HTR-8/SVneo (cell line): ENCODE measurements at regions not wholly inside any gene's neighbourhood (a gene's known extent, or its start where the extent isn't known, plus 50 kb on each side); places are given as distances from the start of the nearest gene placed in this dataset.
A peak's percentile ranks its signal among the peaks of the same experiment; 100 is the strongest.
"Not testable (repeated sequence)": the region's sequence is repeated elsewhere in the genome, so short reads cannot be mapped to it uniquely, and the experiment has no call there.

ENCODE experiments used
- DNase-seq: peaks from one replicate; pipeline ENCODE4 v3.0.0; 2011; ENCODE audit warnings: low spot score, mixed read lengths; ENCODE audit not compliant: insufficient read length
- FAIRE-seq: peaks from 2 replicates; lab custom pipeline; 2011; peaks lifted over from hg19 to GRCh38; lab: Jason Lieb, UNC

DNA sequence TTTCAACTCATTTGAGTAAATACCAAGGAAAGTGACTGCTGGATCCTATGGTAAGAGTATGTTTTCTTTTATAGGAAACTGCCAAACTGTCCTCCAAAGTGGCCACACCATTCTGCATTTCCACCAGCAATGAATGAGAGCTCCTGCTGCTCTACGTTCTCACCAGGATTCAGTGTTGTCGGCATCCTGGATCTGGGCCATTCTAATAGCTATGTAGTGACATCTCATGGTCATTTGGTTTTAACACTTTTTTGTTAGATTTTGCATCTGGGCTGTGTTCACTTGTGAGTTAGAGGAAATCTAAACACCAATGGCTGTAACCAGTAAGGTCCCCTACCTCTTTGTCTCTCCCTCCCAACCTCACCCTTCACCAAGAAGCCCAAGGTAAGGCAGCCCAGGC lies 115.9 kb downstream of the ATPSCKMT start:
- FAIRE-seq (no peak), DNase-seq (no peak)

DNA sequence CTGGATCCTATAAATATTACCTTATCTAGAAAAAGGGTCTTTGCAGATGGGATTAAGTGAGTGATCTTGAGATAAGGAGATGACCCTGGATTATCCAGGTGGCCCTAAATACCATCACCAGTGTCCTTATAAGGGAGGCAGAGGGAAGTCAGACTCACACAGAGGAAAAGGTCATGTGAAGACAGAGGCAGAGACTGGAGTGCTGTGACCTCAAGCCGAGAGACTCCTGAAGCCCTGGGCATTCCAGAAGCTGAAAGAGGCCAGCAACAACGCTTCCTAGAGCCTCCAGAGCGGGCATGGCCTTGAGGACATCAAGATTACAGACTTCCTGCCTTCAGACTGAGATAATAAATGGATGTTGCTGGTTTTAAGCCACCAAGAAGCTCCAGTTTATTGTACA lies 118.8 kb downstream of the ATPSCKMT start:
- FAIRE-seq: no peak
- DNase-seq: no peak

DNA sequence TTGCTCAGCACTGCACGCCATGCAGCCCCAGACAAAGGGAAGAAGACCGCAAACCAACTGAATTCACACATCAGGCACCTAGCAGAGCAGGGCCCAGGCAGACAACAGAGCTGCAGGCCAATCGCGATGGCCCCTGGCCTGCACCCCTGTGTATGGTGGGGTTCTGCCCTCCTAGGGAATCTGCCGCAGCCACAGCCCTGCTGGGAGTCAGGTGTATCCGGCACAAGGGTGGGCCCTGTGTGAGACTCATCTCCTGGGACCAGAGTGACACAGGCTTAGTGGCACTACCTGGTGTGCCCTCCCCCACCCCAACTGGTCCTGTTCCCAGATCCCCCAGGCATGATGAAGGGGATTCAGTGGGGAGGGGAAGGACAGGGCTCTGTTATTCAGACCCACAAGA lies 122.8 kb downstream of the ATPSCKMT start:
- no peak for FAIRE-seq
- no peak for DNase-seq

DNA sequence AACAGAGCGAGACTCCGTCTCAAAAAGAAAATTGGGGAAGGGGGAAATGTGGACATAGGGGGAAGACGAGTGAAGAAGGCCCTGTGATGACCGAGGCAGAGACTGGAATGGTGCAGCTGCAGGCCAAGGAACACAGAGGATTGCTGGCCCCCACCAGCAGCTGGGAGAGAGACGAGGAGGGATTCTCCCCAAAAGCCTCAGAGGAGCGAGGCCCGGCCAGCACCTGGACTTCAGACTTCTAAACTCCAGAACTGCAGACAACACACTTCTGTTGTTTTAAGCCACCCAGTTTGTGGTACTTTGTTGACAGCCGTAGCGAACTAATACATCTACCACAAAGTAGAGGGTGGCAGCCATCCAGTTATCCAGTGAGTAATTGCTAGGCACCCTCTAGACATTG lies 124.6 kb downstream of the ATPSCKMT start:
- no peak for FAIRE-seq
- no peak for DNase-seq

DNA sequence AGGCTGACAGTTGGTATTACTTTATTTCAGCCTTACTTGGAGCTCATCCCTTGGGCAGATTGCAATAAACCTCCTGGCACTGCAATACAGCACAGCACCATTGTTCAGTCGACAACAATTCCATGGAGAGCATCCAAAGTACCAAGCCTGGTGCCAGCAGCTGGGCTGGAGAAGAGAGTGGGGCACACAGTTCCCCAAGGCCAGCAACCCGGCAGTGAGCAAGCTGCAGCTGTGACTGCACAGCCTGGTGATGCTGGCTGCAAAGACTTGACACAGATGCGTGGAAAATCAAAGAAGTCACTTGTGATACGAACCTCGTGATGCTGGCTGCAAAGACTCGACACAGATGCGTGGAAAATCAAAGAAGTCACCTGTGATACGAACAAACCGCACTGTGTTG lies 125.4 kb downstream of the ATPSCKMT start:
- FAIRE-seq (peak; percentile 83), DNase-seq (no peak)

DNA sequence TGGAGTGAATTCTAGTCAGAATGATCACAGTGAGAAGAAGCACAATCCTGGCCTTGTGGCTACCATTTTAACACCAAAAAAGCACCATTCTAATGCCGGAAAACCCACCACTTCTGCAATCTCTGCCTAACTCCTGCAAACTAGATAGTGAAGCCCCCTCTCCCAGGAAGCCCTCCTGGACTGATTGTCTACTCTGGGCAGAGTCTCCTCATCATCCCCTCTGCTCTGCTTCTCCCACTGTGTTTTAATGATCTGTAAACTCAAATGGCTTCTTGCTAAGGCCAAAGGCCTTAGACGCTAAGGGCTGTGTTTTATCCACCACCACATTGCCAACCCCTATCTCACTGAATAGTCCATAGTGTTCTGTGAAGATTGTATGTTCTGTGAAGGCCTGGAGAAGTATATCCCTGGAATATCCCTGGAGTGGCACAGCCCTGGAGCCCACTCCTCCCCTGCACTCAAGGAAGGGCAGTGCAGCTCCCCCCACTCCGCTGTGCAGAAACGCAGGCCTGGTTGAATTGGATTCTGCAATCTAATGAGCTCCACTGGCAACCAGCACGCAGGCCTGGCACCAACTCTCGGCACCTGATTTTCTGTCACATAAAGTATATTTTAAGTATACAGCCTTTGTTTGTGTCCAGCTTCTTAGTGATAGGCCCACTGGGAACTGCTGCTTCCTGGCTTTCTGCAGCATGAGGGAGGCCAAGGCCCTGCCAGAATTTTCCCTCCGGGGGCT lies 126.3 kb downstream of the ATPSCKMT start:
- DNase-seq: no peak
- FAIRE-seq: no peak

DNA sequence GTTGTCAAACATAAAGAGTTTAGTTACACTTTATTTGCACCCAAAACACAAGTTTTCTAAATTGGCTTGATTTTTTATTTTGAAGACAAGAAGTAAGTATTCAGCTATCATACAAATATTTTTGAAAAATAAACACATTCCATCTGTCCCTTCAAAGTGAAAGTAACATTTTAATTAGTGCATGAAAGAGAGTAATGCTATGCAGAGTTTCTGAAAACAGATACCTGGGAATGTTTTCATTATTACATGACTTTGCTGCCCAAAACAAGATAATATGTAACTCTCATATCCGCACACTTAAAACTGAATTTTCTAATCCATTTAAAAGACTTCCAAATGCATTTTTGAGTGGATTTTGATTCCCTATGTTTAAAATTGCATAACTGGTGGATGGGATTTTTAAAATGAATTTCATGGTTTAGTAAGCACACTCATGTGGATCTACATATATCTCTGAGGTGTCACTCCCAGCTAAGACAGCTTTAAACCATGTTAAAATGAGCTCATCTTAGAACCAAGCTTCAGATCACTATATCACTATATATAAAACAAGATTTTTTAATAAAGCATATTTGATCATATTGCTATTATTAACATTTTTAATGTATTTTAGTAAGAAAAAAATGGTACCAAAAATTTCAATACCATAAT lies 127.5 kb downstream of the ATPSCKMT start:
- DNase-seq: no peak
- no peak for FAIRE-seq

DNA sequence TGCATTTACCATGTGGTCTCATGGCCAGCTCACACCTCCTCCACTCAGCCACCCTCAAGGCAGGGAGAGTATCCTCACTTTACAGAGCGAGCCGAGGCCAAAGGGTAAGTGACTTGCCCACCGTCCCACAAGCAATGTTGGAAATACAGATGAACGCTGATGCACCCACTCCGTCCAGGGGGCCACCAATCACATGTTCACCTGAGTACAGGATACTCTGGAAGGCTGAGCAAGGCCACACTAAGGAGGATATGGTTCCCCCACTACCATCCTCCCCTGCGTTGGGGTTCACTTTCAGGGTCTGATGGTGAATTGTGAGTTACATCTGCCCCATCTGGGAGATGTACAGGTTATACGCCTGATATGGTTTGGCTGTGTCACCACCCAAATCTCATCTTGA lies 128.8 kb downstream of the ATPSCKMT start:
- DNase-seq: no peak
- FAIRE-seq: no peak

DNA sequence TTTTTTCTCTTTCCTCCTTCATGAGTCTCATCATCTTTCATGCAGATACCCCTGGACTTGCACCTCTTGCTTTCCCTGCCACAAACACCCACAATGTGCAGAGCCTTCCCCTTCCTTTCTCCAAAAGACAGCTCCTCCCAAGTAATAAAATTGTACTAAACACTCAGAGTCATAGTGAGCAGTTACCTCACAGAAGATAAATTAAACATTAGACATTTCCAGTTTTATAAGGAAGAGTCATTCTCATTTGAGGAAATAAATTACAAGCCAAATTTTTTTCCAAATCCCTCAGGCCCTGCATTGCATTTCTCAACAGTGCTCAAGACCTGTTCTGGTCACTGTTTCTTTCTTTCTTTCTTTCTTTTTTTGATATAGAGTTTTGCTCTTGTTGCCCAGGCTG lies 131.5 kb downstream of the ATPSCKMT start:
- no peak for FAIRE-seq

DNA sequence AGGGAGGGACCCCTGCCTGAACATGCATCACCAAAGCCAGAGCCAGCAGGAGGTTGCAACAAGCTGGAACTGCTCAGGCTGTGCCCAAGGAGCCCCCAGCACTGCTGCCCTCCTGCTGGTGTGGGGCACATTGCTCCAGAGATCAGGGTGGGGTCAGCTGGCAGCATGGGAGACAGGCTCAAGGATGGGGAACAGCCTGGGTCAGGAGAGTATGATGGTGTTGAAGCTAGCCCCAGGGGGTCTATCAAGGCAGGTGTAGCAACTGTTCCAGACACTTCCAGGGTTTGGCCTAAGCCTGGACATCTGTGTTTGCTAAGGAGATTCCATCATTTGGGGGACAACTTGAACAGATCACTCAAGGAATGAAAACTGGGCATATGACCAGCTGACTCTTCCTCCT lies 133.1 kb downstream of the ATPSCKMT start:
- FAIRE-seq: no peak
- no peak for DNase-seq

More for the DNA sequence above, 131.5 kb downstream of the ATPSCKMT start:
- DNase-seq: no peak

DNA sequence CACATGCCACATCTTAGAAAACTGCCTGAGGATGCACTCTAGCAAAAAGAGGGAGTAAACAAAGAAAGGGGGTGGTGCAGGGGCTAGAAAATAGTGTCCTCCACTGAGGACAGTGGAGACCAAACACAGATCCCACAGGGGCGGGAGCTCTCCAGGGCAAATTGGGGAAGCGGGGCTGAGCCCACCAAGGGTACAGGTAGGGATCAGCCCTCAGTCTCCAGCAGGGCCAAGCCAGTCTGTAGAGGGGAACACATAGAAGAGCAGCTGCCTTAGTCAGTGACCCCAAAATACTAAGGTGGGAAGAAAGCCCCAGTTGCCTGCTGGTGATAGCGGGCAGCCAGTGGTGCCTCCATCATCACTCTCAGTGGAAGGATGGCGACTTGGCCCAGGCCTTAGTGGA lies 134.0 kb downstream of the ATPSCKMT start:
- DNase-seq: no peak

DNA sequence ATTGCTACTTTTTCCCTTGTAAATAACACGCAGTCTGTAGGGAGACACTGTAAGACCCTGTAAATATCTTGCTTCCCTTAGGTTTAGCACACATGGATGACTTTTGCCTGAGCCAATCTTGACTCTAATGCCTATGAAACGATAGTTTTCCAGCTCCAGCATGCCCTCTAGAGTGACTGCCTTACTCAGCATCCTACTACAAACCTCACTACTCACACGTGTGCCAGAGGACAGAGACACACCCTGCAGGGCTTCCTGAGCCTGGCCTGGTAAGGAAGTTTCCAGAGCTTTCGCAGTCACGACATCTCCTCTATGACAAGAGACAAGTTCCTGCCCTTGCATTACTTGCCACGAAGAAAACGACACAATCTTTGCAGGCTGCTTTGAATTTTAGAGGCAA lies 138.1 kb downstream of the ATPSCKMT start:
- DNase-seq (peak; percentile 77), FAIRE-seq (peak; percentile 88)

More for the DNA sequence above, 134.0 kb downstream of the ATPSCKMT start:
- FAIRE-seq: no peak

DNA sequence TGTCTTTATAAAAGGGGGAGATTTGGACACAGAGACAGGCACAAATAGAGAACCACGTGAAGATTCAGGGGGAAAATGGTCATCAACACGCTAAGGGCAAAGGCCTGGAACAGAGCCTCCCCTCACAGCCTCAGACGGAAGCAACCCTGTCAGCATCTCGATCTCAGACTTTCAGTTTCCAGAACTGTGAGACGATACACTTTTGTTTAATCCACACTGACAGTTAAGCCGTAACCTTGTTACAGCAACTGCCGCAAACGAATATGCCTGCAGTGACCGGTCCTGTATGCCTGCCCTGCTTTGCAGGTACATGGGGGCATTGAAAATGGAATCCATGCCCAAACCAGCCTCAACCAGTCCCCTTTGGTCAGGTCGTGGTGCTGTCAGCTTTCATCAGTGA lies 139.5 kb downstream of the ATPSCKMT start:
- DNase-seq: no peak

DNA sequence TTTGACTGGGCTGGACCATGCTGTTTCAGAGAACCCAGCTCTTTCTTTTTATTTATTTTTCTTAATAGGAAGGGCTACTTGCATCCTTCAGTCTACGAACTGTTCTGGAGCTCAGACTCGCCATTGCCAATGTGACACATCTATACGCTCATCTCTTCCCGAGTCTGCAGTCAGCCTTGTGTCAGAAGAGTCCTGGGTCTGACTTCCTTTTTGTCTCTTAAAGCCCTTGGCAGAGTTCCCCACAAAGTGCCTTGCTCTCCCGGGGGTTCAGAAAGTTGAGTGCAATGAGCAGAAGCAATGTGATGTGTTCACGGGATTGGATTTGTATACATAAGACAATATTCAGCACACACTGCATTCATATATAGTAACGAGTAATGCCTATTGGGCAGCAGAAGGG lies 140.4 kb downstream of the ATPSCKMT start:
- FAIRE-seq (no peak), DNase-seq (no peak)

More for the DNA sequence above, 139.5 kb downstream of the ATPSCKMT start:
- no peak for FAIRE-seq

DNA sequence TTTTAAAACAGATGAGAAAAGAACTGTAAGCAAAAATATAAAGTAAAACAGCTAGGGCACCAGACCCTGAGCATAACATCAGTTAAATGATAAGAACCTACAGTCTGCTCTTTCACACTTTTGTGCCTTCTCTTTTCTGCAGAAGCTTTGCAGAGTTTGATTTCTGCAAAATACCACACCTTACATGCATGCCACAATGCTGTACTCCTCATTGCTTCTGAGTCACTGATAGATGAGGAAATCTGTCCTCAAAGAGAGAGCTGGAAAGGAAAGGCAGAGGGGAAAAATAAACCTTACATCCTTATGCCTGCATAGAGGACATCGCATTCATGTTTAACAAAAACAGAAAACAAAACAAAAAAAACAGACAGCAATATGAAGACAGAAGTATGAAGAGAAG lies 142.9 kb downstream of the ATPSCKMT start:
- no peak for DNase-seq
- no peak for FAIRE-seq

DNA sequence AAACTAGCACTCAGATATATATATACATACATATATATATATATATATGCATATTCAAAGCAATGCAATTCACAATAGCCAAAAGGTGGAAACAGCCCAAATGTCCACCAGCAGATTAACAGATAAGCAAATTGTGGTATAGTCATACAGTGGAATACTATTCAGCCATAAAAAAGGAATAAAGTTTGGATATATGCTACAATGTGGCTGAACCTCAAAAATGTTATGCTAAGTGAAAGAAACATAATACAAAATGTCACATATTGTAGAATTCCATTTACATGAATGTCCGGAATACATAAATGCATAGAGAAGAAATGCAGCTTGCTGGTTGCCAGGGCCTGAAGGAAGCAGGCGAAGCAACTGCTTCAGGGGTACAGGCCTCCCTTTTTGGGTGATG lies 143.4 kb downstream of the ATPSCKMT start:
- DNase-seq: no peak
- FAIRE-seq: no peak

DNA sequence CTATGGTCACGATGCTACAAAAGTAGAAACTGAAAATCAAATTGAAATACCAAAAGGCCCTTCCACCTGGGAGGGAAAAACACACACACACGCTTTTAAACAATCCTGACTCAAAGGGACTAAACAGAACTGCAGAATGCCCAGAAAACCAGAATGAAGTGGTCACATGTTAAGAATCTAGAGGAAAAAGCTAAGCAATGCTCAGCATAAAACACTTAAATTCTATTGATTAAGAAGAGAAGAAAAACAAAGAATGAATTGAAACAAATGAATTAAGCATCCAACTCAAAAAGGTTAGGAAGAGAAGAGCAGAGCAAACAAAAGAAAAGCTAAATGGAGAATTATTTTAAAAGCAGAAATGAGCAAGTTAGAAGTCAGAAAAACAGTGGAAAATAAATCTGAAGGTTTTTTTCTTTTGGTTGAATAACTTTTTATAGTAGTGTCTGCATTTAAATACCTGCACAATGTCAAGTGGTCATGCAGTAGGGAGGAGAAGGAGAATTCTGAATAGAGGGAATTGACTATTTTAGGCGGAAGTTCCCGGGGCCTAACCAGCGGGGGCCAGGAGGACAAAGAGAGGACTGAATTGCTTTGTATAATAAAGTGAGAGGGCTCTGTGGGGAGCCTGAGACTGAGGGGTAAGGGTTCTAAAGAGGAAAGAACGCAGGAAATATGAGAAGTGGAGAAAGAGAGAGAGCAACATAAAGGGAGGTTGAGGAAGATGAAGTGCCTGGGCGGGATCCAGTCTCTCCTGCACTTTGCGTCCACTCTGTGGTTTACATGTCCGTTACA lies 146.8 kb downstream of the ATPSCKMT start:
- DNase-seq (no peak), FAIRE-seq (no peak)

DNA sequence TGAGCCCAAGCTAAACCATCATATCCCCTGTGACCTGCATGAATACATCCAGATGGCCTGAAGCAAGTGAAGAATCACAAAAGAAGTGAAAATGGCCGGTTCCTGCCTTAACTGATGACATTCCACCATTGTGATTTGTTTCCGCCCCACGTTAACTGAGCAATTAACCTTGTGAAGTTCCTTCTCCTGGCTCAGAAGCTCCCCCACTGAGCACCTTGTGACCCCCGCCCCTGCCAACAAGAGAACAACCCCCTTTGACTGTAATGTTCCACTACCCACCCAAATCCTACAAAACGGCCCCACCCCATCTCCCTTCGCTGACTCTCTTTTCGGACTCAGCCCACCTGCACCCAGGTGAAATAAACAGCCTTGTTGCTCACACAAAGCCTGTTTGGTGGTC lies 147.5 kb downstream of the ATPSCKMT start:
- not testable (repeated sequence) for FAIRE-seq

DNA sequence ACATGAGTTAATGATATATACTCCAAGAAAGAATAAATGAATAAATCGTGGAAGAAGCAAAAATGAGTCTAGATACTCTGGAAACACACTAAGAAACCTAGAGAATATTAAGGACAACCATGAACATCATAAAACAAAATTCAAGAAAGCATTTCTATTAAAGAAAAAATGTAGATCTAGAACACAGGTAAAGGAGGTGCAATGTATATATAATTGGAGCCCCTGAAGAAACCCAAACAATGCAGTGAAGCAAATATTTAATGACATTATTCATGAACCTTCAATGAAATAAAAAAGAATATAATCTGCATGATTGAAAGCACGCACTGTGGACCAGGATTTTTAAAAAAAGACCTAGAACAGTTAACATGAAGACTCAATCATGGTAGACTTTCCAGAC lies 150.1 kb downstream of the ATPSCKMT start:
- DNase-seq (no peak), FAIRE-seq (no peak)

More for the DNA sequence above, 147.5 kb downstream of the ATPSCKMT start:
- DNase-seq: not testable (repeated sequence)

DNA sequence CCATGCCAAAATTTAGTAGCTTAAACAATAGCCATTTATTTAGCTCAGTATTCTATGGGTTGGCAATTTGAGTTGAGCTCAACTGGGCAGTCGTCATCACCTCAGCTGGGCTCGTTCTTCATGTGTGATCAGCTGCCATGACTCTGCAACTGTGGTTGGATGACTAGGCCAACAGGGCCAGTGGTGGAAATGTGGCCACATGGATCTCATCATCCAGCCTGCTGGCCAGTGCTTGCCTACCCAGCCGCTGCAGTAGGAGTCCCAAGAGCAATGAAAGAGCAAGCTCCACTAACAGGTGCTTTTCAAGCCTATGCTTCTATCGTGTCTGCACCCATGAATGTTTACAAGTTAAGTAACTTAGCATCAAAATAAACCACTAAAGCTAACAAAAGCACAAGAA lies 158.0 kb downstream of the ATPSCKMT start:
- FAIRE-seq: no peak
- no peak for DNase-seq

DNA sequence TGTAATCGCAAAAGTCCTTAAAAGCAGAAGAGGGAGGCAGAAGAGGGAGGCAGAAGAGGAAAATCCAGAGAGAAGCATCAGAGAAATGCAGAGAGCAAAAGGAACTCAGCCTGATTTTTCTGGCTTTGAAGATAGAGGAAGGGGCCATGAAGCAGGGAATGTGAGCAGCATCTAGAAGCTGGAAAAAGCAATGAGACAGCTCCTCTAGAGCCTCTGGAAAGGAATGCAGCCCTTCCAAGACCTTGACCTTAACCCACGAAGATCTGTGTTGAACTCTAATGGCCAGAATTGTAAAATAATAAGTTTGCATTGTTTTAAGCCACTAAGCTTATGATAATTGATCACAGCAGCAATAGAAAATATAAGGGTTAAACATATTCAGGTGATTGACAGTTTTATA lies 159.6 kb downstream of the ATPSCKMT start:
- FAIRE-seq (no peak), DNase-seq (no peak)
